Medulla oblongata (tissue), 1 donor: ENCODE measurements at regions not wholly inside any gene's neighbourhood (a gene's known extent, or its start where the extent isn't known, plus 50 kb on each side); places are given as distances from the start of the nearest gene placed in this dataset.

Source experiments
- DNase-seq: peaks from one replicate; pipeline ENCODE4 v3.0.0-alpha.2; 2015; ENCODE audit errors: extremely low spot score

GRCh38 chrX:40151211-40152172 is 53.7 kb upstream of the BCOR start:
- DNase-seq, result no peak

GRCh38 chrX:40150503-40150902 is 52.7 kb upstream of the BCOR start:
- DNase-seq, result no peak

GRCh38 chrX:40149286-40150175 is 51.8 kb upstream of the BCOR start:
- DNase-seq, result no peak

- no peak for DNase-seq
These were observed 50.9 kb upstream of the BCOR start for GRCh38 chrX:40148385-40149285.

- no peak for DNase-seq
These were observed 50.2 kb upstream of the BCOR start for GRCh38 chrX:40147971-40148370.
